ENCODE measurements at regions not wholly inside any gene's neighbourhood (a gene's known extent, or its start where the extent isn't known, plus 50 kb on each side); places are given as distances from the start of the nearest gene placed in this dataset.

GRCh38 chr17:36730857-36731490, 129.6 kb downstream of the MRM1 start:
- Histone ChIP-seq H3K27ac (no peak overlapping the region), H3K4me1 (peaks cover 0 to 7% (median 0%) of the 10 kb centered on the region in 12 donors), H3K4me3 (no peak overlapping the region), H3K9me3 (no peaks in the 10 kb centered on the region), H3K36me3 (no peaks in the 10 kb centered on the region), H3K27me3 (peaks cover 13 to 84% (median 47%) of the 10 kb centered on the region in 9 donors)
- intact Hi-C loops (cut with DNase I), result no loop called here
- no peak for DNase-seq
- no peak for TF ChIP-seq POLR2A (IDR thresholded peaks at IDR 0.05)
- TF ChIP-seq CTCF (IDR thresholded peaks at IDR 0.05), result no peak
- no peak for ATAC-seq
- WGBS, 4 donors, result 72 to 80% (median 76%) methylated on average over 6 of the region's 6 CpGs

- ATAC-seq (no peak), DNase-seq (no peak)
- Histone ChIP-seq H3K36me3 (no peaks in the 10 kb centered on the region), H3K9me3 (no peaks in the 10 kb centered on the region), H3K4me3 (no peak overlapping the region), H3K27me3 (peaks cover 13 to 92% (median 47%) of the 10 kb centered on the region in 9 donors), H3K27ac (no peak overlapping the region), H3K4me1 (peaks cover 0 to 7% (median 0%) of the 10 kb centered on the region in 12 donors)
- intact Hi-C loops (cut with DNase I), result no loop called here
- TF ChIP-seq POLR2A (IDR thresholded peaks at IDR 0.05) (no peak), CTCF (IDR thresholded peaks at IDR 0.05) (no peak)
- 13 to 19% (median 18%) methylated on average over 8 to 10 of the region's 10 CpGs for WGBS, 4 donors
Measured at GRCh38 chr17:36731811-36732210, 130.4 kb downstream of the MRM1 start.

GRCh38 chr17:36732351-36732750, 131.0 kb downstream of the MRM1 start:
- Histone ChIP-seq H3K4me1 (peaks cover 0 to 7% (median 0%) of the 10 kb centered on the region in 12 donors), H3K36me3 (no peaks in the 10 kb centered on the region), H3K27ac (no peak overlapping the region), H3K27me3 (peaks cover 13 to 95% (median 47%) of the 10 kb centered on the region in 9 donors), H3K9me3 (no peaks in the 10 kb centered on the region), H3K4me3 (no peak overlapping the region)
- ATAC-seq (no peak), DNase-seq (no peak)
- TF ChIP-seq POLR2A (IDR thresholded peaks at IDR 0.05), result no peak
- no peak for TF ChIP-seq CTCF (IDR thresholded peaks at IDR 0.05)
- intact Hi-C loops (cut with DNase I), result no loop called here
- 84 to 88% (median 85%) methylated on average over 5 of the region's 5 CpGs for WGBS, 4 donors

GRCh38 chr17:36736201-36737156, 135.1 kb downstream of the MRM1 start:
- WGBS, 4 donors, result 62 to 69% (median 66%) methylated on average over 15 of the region's 15 CpGs
- Histone ChIP-seq H3K4me3 (no peak overlapping the region), H3K9me3 (no peaks in the 10 kb centered on the region), H3K27me3 (peaks cover 3 to 78% (median 14%) of the 10 kb centered on the region in 9 donors), H3K36me3 (no peaks in the 10 kb centered on the region), H3K27ac (no peak overlapping the region), H3K4me1 (no peaks in the 10 kb centered on the region)
- DNase-seq, result no peak
- intact Hi-C loops (cut with DNase I), result loop anchor here in 1 of 10 donors (5.0 kb wide), 1 partner anchor 39 kb away; no protein-coding TSS in a partner anchor
- no peak for TF ChIP-seq CTCF (IDR thresholded peaks at IDR 0.05)
- TF ChIP-seq POLR2A (IDR thresholded peaks at IDR 0.05), result no peak
- ATAC-seq, result no peak
